ENCODE measurements at regions not wholly inside any gene's neighbourhood (a gene's known extent, or its start where the extent isn't known, plus 50 kb on each side); places are given as distances from the start of the nearest gene placed in this dataset.

- no peaks in the 10 kb centered on the region for H3K79me2 ChIP-seq (ENCODE audit: control insufficient read depth, low read length)
- H3K9me3 ChIP-seq (ENCODE audit: control insufficient read depth, insufficient read depth, low read length) = no peaks in the 10 kb centered on the region
- no peaks in the 10 kb centered on the region for H4K20me1 ChIP-seq (ENCODE audit: control insufficient read depth, insufficient read depth, low read depth, low read length)
- peaks cover 23% of the 10 kb centered on the region for H3K4me1 ChIP-seq (ENCODE audit: control insufficient read depth, low read length)
- H3K27ac ChIP-seq (ENCODE audit: low read depth, low read length) = no peak overlapping the region
- H3K4me2 ChIP-seq (ENCODE audit: low read length) = no peak overlapping the region
- H3K27me3 ChIP-seq (ENCODE audit: control insufficient read depth, low read length) = peaks cover 10% of the 10 kb centered on the region
- no peaks in the 10 kb centered on the region for H3K36me3 ChIP-seq (ENCODE audit: control insufficient read depth, low read length)
- no peaks in the 10 kb centered on the region for H3K9me2 ChIP-seq (replicated peaks; ENCODE audit: control insufficient read depth, low read length)
- H3F3A ChIP-seq (ENCODE audit: control insufficient read depth, insufficient read depth) = no peaks in the 10 kb centered on the region
- H3K4me3 ChIP-seq (ENCODE audit: low read length) = no peak overlapping the region
- TF ChIP-seq CTCF (IDR thresholded peaks at IDR 0.05; ENCODE audit: low read depth, low read length, poor library complexity, severe bottlenecking) = no peak
- no peak for TF ChIP-seq EZH2phosphoT487 (IDR thresholded peaks at IDR 0.05; ENCODE audit: borderline replicate concordance, low read length)
These were observed 247.7 kb upstream of the TLE3 start for GRCh38 chr15:70345251-70346019.

GRCh38 chr15:70344666-70345065 is 246.9 kb upstream of the TLE3 start:
- Histone ChIP-seq H3K27ac (ENCODE audit: low read depth, low read length) (no peak overlapping the region), H3K9me2 (replicated peaks; ENCODE audit: control insufficient read depth, low read length) (no peaks in the 10 kb centered on the region), H3F3A (ENCODE audit: control insufficient read depth, insufficient read depth) (no peaks in the 10 kb centered on the region), H3K4me2 (ENCODE audit: low read length) (no peak overlapping the region), H3K9me3 (ENCODE audit: control insufficient read depth, insufficient read depth, low read length) (no peaks in the 10 kb centered on the region), H4K20me1 (ENCODE audit: control insufficient read depth, insufficient read depth, low read depth, low read length) (no peaks in the 10 kb centered on the region), H3K36me3 (ENCODE audit: control insufficient read depth, low read length) (no peaks in the 10 kb centered on the region), H3K4me1 (ENCODE audit: control insufficient read depth, low read length) (peaks cover 20% of the 10 kb centered on the region), H3K27me3 (ENCODE audit: control insufficient read depth, low read length) (peaks cover 10% of the 10 kb centered on the region), H3K79me2 (ENCODE audit: control insufficient read depth, low read length) (no peaks in the 10 kb centered on the region), H3K4me3 (ENCODE audit: low read length) (no peak overlapping the region)
- no peak for TF ChIP-seq EZH2phosphoT487 (IDR thresholded peaks at IDR 0.05; ENCODE audit: borderline replicate concordance, low read length)
- no peak for TF ChIP-seq CTCF (IDR thresholded peaks at IDR 0.05; ENCODE audit: low read depth, low read length, poor library complexity, severe bottlenecking)

- Histone ChIP-seq H3K9me3 (ENCODE audit: control insufficient read depth, insufficient read depth, low read length) (no peaks in the 10 kb centered on the region), H3K9me2 (replicated peaks; ENCODE audit: control insufficient read depth, low read length) (no peaks in the 10 kb centered on the region), H3K36me3 (ENCODE audit: control insufficient read depth, low read length) (no peaks in the 10 kb centered on the region), H3K27ac (ENCODE audit: low read depth, low read length) (no peak overlapping the region), H3K79me2 (ENCODE audit: control insufficient read depth, low read length) (no peaks in the 10 kb centered on the region), H3K27me3 (ENCODE audit: control insufficient read depth, low read length) (peaks cover 10% of the 10 kb centered on the region), H3K4me2 (ENCODE audit: low read length) (no peak overlapping the region), H3F3A (ENCODE audit: control insufficient read depth, insufficient read depth) (no peaks in the 10 kb centered on the region), H3K4me1 (ENCODE audit: control insufficient read depth, low read length) (peaks cover 14% of the 10 kb centered on the region), H4K20me1 (ENCODE audit: control insufficient read depth, insufficient read depth, low read depth, low read length) (no peaks in the 10 kb centered on the region), H3K4me3 (ENCODE audit: low read length) (no peak overlapping the region)
- TF ChIP-seq CTCF (IDR thresholded peaks at IDR 0.05; ENCODE audit: low read depth, low read length, poor library complexity, severe bottlenecking) = no peak
- TF ChIP-seq EZH2phosphoT487 (IDR thresholded peaks at IDR 0.05; ENCODE audit: borderline replicate concordance, low read length) = no peak
These were observed 246.4 kb upstream of the TLE3 start for GRCh38 chr15:70343961-70344621.
